ENCODE measurements at regions not wholly inside any gene's neighbourhood (a gene's known extent, or its start where the extent isn't known, plus 50 kb on each side); places are given as distances from the start of the nearest gene placed in this dataset.

GRCh38 chr11:34001557-34002064 is 49.9 kb upstream of the CAPRIN1 start:
- TF ChIP-seq EZH2 (IDR thresholded peaks at IDR 0.05; ENCODE audit: borderline replicate concordance, insufficient read depth, low read length, poor library complexity, severe bottlenecking) (no peak), EP300 (conservative IDR thresholded peaks at IDR 0.05; ENCODE audit: poor library complexity, severe bottlenecking) (no peak), SMC3 (conservative IDR thresholded peaks at IDR 0.05; ENCODE audit: poor library complexity) (no peak), POLR2AphosphoS5 (IDR thresholded peaks at IDR 0.05) (no peak), RAD21 (conservative IDR thresholded peaks at IDR 0.05) (no peak), TAF1 (IDR thresholded peaks at IDR 0.05; ENCODE audit: low read depth) (no peak), MXI1 (conservative IDR thresholded peaks at IDR 0.05; ENCODE audit: poor library complexity, severe bottlenecking) (no peak)
- TF ChIP-seq, protein P1, sequence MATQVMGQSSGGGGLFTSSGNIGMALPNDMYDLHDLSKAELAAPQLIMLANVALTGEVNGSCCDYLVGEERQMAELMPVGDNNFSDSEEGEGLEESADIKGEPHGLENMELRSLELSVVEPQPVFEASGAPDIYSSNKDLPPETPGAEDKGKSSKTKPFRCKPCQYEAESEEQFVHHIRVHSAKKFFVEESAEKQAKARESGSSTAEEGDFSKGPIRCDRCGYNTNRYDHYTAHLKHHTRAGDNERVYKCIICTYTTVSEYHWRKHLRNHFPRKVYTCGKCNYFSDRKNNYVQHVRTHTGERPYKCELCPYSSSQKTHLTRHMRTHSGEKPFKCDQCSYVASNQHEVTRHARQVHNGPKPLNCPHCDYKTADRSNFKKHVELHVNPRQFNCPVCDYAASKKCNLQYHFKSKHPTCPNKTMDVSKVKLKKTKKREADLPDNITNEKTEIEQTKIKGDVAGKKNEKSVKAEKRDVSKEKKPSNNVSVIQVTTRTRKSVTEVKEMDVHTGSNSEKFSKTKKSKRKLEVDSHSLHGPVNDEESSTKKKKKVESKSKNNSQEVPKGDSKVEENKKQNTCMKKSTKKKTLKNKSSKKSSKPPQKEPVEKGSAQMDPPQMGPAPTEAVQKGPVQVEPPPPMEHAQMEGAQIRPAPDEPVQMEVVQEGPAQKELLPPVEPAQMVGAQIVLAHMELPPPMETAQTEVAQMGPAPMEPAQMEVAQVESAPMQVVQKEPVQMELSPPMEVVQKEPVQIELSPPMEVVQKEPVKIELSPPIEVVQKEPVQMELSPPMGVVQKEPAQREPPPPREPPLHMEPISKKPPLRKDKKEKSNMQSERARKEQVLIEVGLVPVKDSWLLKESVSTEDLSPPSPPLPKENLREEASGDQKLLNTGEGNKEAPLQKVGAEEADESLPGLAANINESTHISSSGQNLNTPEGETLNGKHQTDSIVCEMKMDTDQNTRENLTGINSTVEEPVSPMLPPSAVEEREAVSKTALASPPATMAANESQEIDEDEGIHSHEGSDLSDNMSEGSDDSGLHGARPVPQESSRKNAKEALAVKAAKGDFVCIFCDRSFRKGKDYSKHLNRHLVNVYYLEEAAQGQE (IDR thresholded peaks at IDR 0.05; ENCODE audit: borderline replicate concordance), result no peak
- no peaks in the 10 kb centered on the region for H3F3A ChIP-seq (ENCODE audit: insufficient read depth, low read length, poor library complexity, severe bottlenecking)

GRCh38 chr11:33999393-33999792 is 52.1 kb upstream of the CAPRIN1 start:
- H3F3A ChIP-seq (ENCODE audit: insufficient read depth, low read length, poor library complexity, severe bottlenecking), result no peaks in the 10 kb centered on the region
- peak overlapping the region; percentile 11 for H3K9ac ChIP-seq (ENCODE audit: low read length)
- peak overlapping the region; percentile 36 for H3K4me2 ChIP-seq (ENCODE audit: low read length)
- TF ChIP-seq TAF1 (IDR thresholded peaks at IDR 0.05; ENCODE audit: low read depth) (no peak), MXI1 (conservative IDR thresholded peaks at IDR 0.05; ENCODE audit: poor library complexity, severe bottlenecking) (no peak), SMC3 (conservative IDR thresholded peaks at IDR 0.05; ENCODE audit: poor library complexity) (no peak), EZH2 (IDR thresholded peaks at IDR 0.05; ENCODE audit: borderline replicate concordance, insufficient read depth, low read length, poor library complexity, severe bottlenecking) (no peak), POLR2AphosphoS5 (IDR thresholded peaks at IDR 0.05) (no peak), RAD21 (conservative IDR thresholded peaks at IDR 0.05) (no peak), EP300 (conservative IDR thresholded peaks at IDR 0.05; ENCODE audit: poor library complexity, severe bottlenecking) (no peak)
- TF ChIP-seq, protein P2, sequence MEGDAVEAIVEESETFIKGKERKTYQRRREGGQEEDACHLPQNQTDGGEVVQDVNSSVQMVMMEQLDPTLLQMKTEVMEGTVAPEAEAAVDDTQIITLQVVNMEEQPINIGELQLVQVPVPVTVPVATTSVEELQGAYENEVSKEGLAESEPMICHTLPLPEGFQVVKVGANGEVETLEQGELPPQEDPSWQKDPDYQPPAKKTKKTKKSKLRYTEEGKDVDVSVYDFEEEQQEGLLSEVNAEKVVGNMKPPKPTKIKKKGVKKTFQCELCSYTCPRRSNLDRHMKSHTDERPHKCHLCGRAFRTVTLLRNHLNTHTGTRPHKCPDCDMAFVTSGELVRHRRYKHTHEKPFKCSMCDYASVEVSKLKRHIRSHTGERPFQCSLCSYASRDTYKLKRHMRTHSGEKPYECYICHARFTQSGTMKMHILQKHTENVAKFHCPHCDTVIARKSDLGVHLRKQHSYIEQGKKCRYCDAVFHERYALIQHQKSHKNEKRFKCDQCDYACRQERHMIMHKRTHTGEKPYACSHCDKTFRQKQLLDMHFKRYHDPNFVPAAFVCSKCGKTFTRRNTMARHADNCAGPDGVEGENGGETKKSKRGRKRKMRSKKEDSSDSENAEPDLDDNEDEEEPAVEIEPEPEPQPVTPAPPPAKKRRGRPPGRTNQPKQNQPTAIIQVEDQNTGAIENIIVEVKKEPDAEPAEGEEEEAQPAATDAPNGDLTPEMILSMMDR (IDR thresholded peaks at IDR 0.05; ENCODE audit: poor library complexity, severe bottlenecking), result no peak
- TF ChIP-seq, protein P1 (IDR thresholded peaks at IDR 0.05; ENCODE audit: borderline replicate concordance), result no peak
- no peaks in the 10 kb centered on the region for H4K20me1 ChIP-seq (ENCODE audit: insufficient read depth)
- H3K4me3 ChIP-seq (ENCODE audit: low read length), result peak overlapping the region; percentile 12
- H3K36me3 ChIP-seq (ENCODE audit: insufficient read depth, low read length), result no peaks in the 10 kb centered on the region
- no peaks in the 10 kb centered on the region for H3K27me3 ChIP-seq (ENCODE audit: insufficient read depth, low read depth, low read length)
- no peaks in the 10 kb centered on the region for H3K9me2 ChIP-seq (ENCODE audit: insufficient read depth, low read length)
- H3K9me3 ChIP-seq (ENCODE audit: low read length), result no peaks in the 10 kb centered on the region
- no peaks in the 10 kb centered on the region for H3K79me2 ChIP-seq (replicated peaks; ENCODE audit: insufficient read depth, low read length)
- peak overlapping the region; percentile 67 for H3K27ac ChIP-seq (ENCODE audit: low read length)
- H2AFZ ChIP-seq (ENCODE audit: low read depth, low read length), result peak overlapping the region; percentile 43

More at GRCh38 chr11:34001557-34002064, 49.9 kb upstream of the CAPRIN1 start:
- Histone ChIP-seq H3K9ac (ENCODE audit: low read length) (no peak overlapping the region), H4K20me1 (ENCODE audit: insufficient read depth) (no peaks in the 10 kb centered on the region), H2AFZ (ENCODE audit: low read depth, low read length) (no peak overlapping the region), H3K36me3 (ENCODE audit: insufficient read depth, low read length) (no peaks in the 10 kb centered on the region), H3K4me2 (ENCODE audit: low read length) (no peak overlapping the region), H3K27ac (ENCODE audit: low read length) (no peak overlapping the region), H3K9me2 (ENCODE audit: insufficient read depth, low read length) (no peaks in the 10 kb centered on the region), H3K27me3 (ENCODE audit: insufficient read depth, low read depth, low read length) (no peaks in the 10 kb centered on the region), H3K4me3 (ENCODE audit: low read length) (no peak overlapping the region), H3K9me3 (ENCODE audit: low read length) (no peaks in the 10 kb centered on the region), H3K79me2 (replicated peaks; ENCODE audit: insufficient read depth, low read length) (no peaks in the 10 kb centered on the region)
